GM12874 (cell line): ENCODE measurements at regions not wholly inside any gene's neighbourhood (a gene's known extent, or its start where the extent isn't known, plus 50 kb on each side); places are given as distances from the start of the nearest gene placed in this dataset.

Source experiments
- CTCF ChIP-seq: IDR thresholded peaks from 2 replicates; pipeline ENCODE4 v1.5.1; 2011; ENCODE audit warnings: low read depth, mild to moderate bottlenecking, control low read depth, low read length, moderate library complexity; ENCODE audit not compliant: insufficient read depth

GRCh38 chr3:181616088-181617070 is 95.3 kb upstream of the SOX2 start:
- no peak for TF ChIP-seq CTCF

GRCh38 chr3:181615666-181616065 is 96.1 kb upstream of the SOX2 start:
- TF ChIP-seq CTCF: no peak

GRCh38 chr3:181614878-181615277 is 96.8 kb upstream of the SOX2 start:
- TF ChIP-seq CTCF: no peak

- TF ChIP-seq CTCF: no peak
Observed at GRCh38 chr3:181613813-181614212, 97.9 kb upstream of the SOX2 start.

- no peak for TF ChIP-seq CTCF
Observed at GRCh38 chr3:181613191-181613590, 98.5 kb upstream of the SOX2 start.

- no peak for TF ChIP-seq CTCF
Observed at GRCh38 chr3:181610973-181611265, 100.8 kb upstream of the SOX2 start.

- TF ChIP-seq CTCF: no peak
Observed at GRCh38 chr3:181610083-181610972, 101.4 kb upstream of the SOX2 start.
